T-helper 17 cell (primary cell): ENCODE measurements at regions not wholly inside any gene's neighbourhood (a gene's known extent, or its start where the extent isn't known, plus 50 kb on each side); places are given as distances from the start of the nearest gene placed in this dataset.

Experiments used
- ATAC-seq: fragments of 150-1000 bp; cut with Tn5 transposase; 2 replicates; pipeline ENCODE4 v1.10.0; 2021; ENCODE audit warnings: mild to moderate bottlenecking, moderate library complexity
- DNase-seq, 3 donors: peaks; one replicate each; pipeline versions ENCODE4 v3.0.0 to v3.0.0-alpha.2; 2020 to 2021
- H3K9me3 ChIP-seq: one replicate; pipeline ENCODE4 v1.7.0; 2013; ENCODE audit warnings: low read length, mild to moderate bottlenecking; ENCODE audit not compliant: control insufficient read depth, poor library complexity, severe bottlenecking
- H3K27ac Mint-ChIP-seq: one replicate; pipeline ENCODE4 v1.8.0; 2022; ENCODE audit warnings: mild to moderate bottlenecking, moderate library complexity, mixed read lengths
- H3K27me3 Mint-ChIP-seq: one replicate; pipeline ENCODE4 v1.8.0; 2022; ENCODE audit warnings: mixed read lengths
- H3K36me3 Mint-ChIP-seq: one replicate; pipeline ENCODE4 v1.8.0; 2022; ENCODE audit warnings: low read depth, mixed read lengths
- H3K4me1 Mint-ChIP-seq: one replicate; pipeline ENCODE4 v1.8.0; 2022; ENCODE audit warnings: mild to moderate bottlenecking, mixed read lengths
- H3K4me3 Mint-ChIP-seq: one replicate; pipeline ENCODE4 v1.8.0; 2022; ENCODE audit warnings: mild to moderate bottlenecking, moderate library complexity, mixed read lengths

- H3K4me1 Mint-ChIP-seq: no peaks in the 10 kb centered on the region
- H3K9me3 ChIP-seq: no peaks in the 10 kb centered on the region
- H3K4me3 Mint-ChIP-seq: no peak overlapping the region
- DNase-seq (no peak), ATAC-seq (no peak)
- no peak overlapping the region for H3K27ac Mint-ChIP-seq
- H3K36me3 Mint-ChIP-seq: no peaks in the 10 kb centered on the region
- H3K27me3 Mint-ChIP-seq: peaks cover 15% of the 10 kb centered on the region
Measured at GRCh38 chr16:80065541-80065940, 465.0 kb upstream of the MAF start.

- Mint-ChIP-seq H3K27me3 (peaks cover 12% of the 10 kb centered on the region), H3K4me3 (no peak overlapping the region), H3K36me3 (no peaks in the 10 kb centered on the region), H3K4me1 (peaks cover 2% of the 10 kb centered on the region), H3K27ac (no peak overlapping the region)
- no peaks in the 10 kb centered on the region for H3K9me3 ChIP-seq
- DNase-seq (no peak), ATAC-seq (no peak)
Measured at GRCh38 chr16:80063713-80064069, 463.2 kb upstream of the MAF start.

- no peaks in the 10 kb centered on the region for H3K9me3 ChIP-seq
- Mint-ChIP-seq H3K27me3 (peaks cover 12% of the 10 kb centered on the region), H3K36me3 (no peaks in the 10 kb centered on the region), H3K4me1 (peaks cover 2% of the 10 kb centered on the region), H3K27ac (no peak overlapping the region), H3K4me3 (no peak overlapping the region)
- DNase-seq: no peak
- ATAC-seq: no peak
Measured at GRCh38 chr16:80063031-80063712, 462.6 kb upstream of the MAF start.

GRCh38 chr16:80062361-80063030, 462.0 kb upstream of the MAF start:
- Mint-ChIP-seq H3K36me3 (no peaks in the 10 kb centered on the region), H3K4me1 (peaks cover 2% of the 10 kb centered on the region)
- no peaks in the 10 kb centered on the region for H3K9me3 ChIP-seq

GRCh38 chr16:80060470-80060869, 459.9 kb upstream of the MAF start:
- H3K36me3 Mint-ChIP-seq: no peaks in the 10 kb centered on the region
- peaks cover 2% of the 10 kb centered on the region for H3K4me1 Mint-ChIP-seq
- no peak for ATAC-seq
- no peak overlapping the region for H3K4me3 Mint-ChIP-seq
- DNase-seq: no peak
- no peaks in the 10 kb centered on the region for H3K27me3 Mint-ChIP-seq
- no peaks in the 10 kb centered on the region for H3K9me3 ChIP-seq
- H3K27ac Mint-ChIP-seq: no peak overlapping the region

More at GRCh38 chr16:80062361-80063030, 462.0 kb upstream of the MAF start:
- ATAC-seq: no peak
- no peak overlapping the region for H3K4me3 Mint-ChIP-seq
- no peak overlapping the region for H3K27ac Mint-ChIP-seq
- no peak for DNase-seq
- H3K27me3 Mint-ChIP-seq: peaks cover 6% of the 10 kb centered on the region

GRCh38 chr16:80059836-80060235, 459.3 kb upstream of the MAF start:
- Mint-ChIP-seq H3K4me1 (peaks cover 2% of the 10 kb centered on the region), H3K27ac (no peak overlapping the region)

GRCh38 chr16:80058214-80058613, 457.7 kb upstream of the MAF start:
- no peaks in the 10 kb centered on the region for H3K9me3 ChIP-seq
- ATAC-seq (no peak), DNase-seq (no peak)
- Mint-ChIP-seq H3K27me3 (peaks cover 9% of the 10 kb centered on the region), H3K27ac (no peak overlapping the region), H3K36me3 (no peaks in the 10 kb centered on the region), H3K4me3 (no peak overlapping the region), H3K4me1 (peaks cover 2% of the 10 kb centered on the region)

More at GRCh38 chr16:80059836-80060235, 459.3 kb upstream of the MAF start:
- Mint-ChIP-seq H3K27me3 (peaks cover 6% of the 10 kb centered on the region), H3K36me3 (no peaks in the 10 kb centered on the region), H3K4me3 (no peak overlapping the region)
- ATAC-seq (no peak), DNase-seq (no peak)
- H3K9me3 ChIP-seq: no peaks in the 10 kb centered on the region

- no peaks in the 10 kb centered on the region for H3K9me3 ChIP-seq
- H3K36me3 Mint-ChIP-seq: no peaks in the 10 kb centered on the region
- no peak for ATAC-seq
Measured at GRCh38 chr16:80056324-80056723, 455.8 kb upstream of the MAF start.

GRCh38 chr16:80055831-80056230, 455.3 kb upstream of the MAF start:
- H3K4me3 Mint-ChIP-seq: no peak overlapping the region
- no peaks in the 10 kb centered on the region for H3K9me3 ChIP-seq
- H3K27me3 Mint-ChIP-seq: peaks cover 11% of the 10 kb centered on the region
- H3K36me3 Mint-ChIP-seq: no peaks in the 10 kb centered on the region
- ATAC-seq (no peak), DNase-seq (no peak)
- peaks cover 2% of the 10 kb centered on the region for H3K4me1 Mint-ChIP-seq
- H3K27ac Mint-ChIP-seq: no peak overlapping the region

More at GRCh38 chr16:80056324-80056723, 455.8 kb upstream of the MAF start:
- no peak for DNase-seq
- H3K4me1 Mint-ChIP-seq: peaks cover 2% of the 10 kb centered on the region
- H3K27ac Mint-ChIP-seq: no peak overlapping the region
- H3K4me3 Mint-ChIP-seq: no peak overlapping the region
- H3K27me3 Mint-ChIP-seq: peaks cover 11% of the 10 kb centered on the region

GRCh38 chr16:80054647-80055046, 454.1 kb upstream of the MAF start:
- H3K4me3 Mint-ChIP-seq: no peak overlapping the region
- no peaks in the 10 kb centered on the region for H3K4me1 Mint-ChIP-seq
- ATAC-seq (no peak), DNase-seq (no peak)
- no peaks in the 10 kb centered on the region for H3K9me3 ChIP-seq
- no peaks in the 10 kb centered on the region for H3K36me3 Mint-ChIP-seq
- peaks cover 11% of the 10 kb centered on the region for H3K27me3 Mint-ChIP-seq
- H3K27ac Mint-ChIP-seq: no peak overlapping the region

- no peak for ATAC-seq
- no peak for DNase-seq
- Mint-ChIP-seq H3K4me1 (no peaks in the 10 kb centered on the region), H3K36me3 (no peaks in the 10 kb centered on the region), H3K27me3 (peaks cover 20% of the 10 kb centered on the region), H3K4me3 (no peak overlapping the region), H3K27ac (no peak overlapping the region)
- no peaks in the 10 kb centered on the region for H3K9me3 ChIP-seq
Measured at GRCh38 chr16:80051040-80051439, 450.5 kb upstream of the MAF start.

GRCh38 chr16:80048250-80048649, 447.7 kb upstream of the MAF start:
- Mint-ChIP-seq H3K36me3 (no peaks in the 10 kb centered on the region), H3K27me3 (peaks cover 20% of the 10 kb centered on the region), H3K4me3 (no peak overlapping the region), H3K27ac (no peak overlapping the region), H3K4me1 (no peaks in the 10 kb centered on the region)
- DNase-seq: no peak
- H3K9me3 ChIP-seq: no peaks in the 10 kb centered on the region
- ATAC-seq: no peak

- no peak for ATAC-seq
- no peaks in the 10 kb centered on the region for H3K4me1 Mint-ChIP-seq
Measured at GRCh38 chr16:80047842-80048241, 447.3 kb upstream of the MAF start.

GRCh38 chr16:80046848-80047247, 446.3 kb upstream of the MAF start:
- Mint-ChIP-seq H3K4me3 (no peak overlapping the region), H3K27me3 (peaks cover 23% of the 10 kb centered on the region), H3K27ac (no peak overlapping the region), H3K36me3 (no peaks in the 10 kb centered on the region), H3K4me1 (no peaks in the 10 kb centered on the region)
- ATAC-seq: no peak
- DNase-seq: no peak
- H3K9me3 ChIP-seq: no peaks in the 10 kb centered on the region

More at GRCh38 chr16:80047842-80048241, 447.3 kb upstream of the MAF start:
- DNase-seq: no peak
- Mint-ChIP-seq H3K27me3 (peaks cover 21% of the 10 kb centered on the region), H3K36me3 (no peaks in the 10 kb centered on the region), H3K27ac (no peak overlapping the region), H3K4me3 (no peak overlapping the region)
- no peaks in the 10 kb centered on the region for H3K9me3 ChIP-seq
